Heart right ventricle (tissue), 16 donors: ENCODE measurements at regions not wholly inside any gene's neighbourhood (a gene's known extent, or its start where the extent isn't known, plus 50 kb on each side); places are given as distances from the start of the nearest gene placed in this dataset.

ENCODE experiments used
- ATAC-seq, 8 donors: fragments of 200-7000 bp; cut with Tn5 transposase; one replicate each; pipeline ENCODE4 v1.9.1; 2020; ENCODE audit warnings: mild to moderate bottlenecking in 8 of 8, moderate library complexity in 8 of 8, moderate number of reproducible peaks in 1 of 8
- DNase-seq, 2 donors: peaks; one replicate each; pipeline ENCODE4 v3.0.0-alpha.2; 2020
- H3K27ac ChIP-seq, 10 donors: fragments of 200-600 bp; sonication (generic) in 2 of 10; one replicate each; pipeline versions ENCODE4 v1.5.0 to v1.8.0; 2020 to 2022; ENCODE audit warnings: mild to moderate bottlenecking in 3 of 10
- H3K27me3 ChIP-seq, 7 donors: fragments of 200-600 bp; one replicate each; pipeline ENCODE4 v1.8.0; 2021 to 2022; ENCODE audit warnings: mild to moderate bottlenecking in 2 of 7
- H3K36me3 ChIP-seq, 9 donors: fragments of 200-600 bp; sonication (generic) in 1 of 9; one replicate each; pipeline versions ENCODE4 v1.5.0 to v1.8.0; 2020 to 2022; ENCODE audit warnings: mild to moderate bottlenecking in 2 of 9
- H3K4me1 ChIP-seq, 9 donors: fragments of 200-600 bp; sonication (generic) in 1 of 9; one replicate each; pipeline versions ENCODE4 v1.5.0 to v1.8.0; 2020 to 2022; ENCODE audit warnings: mild to moderate bottlenecking in 4 of 9
- H3K4me3 ChIP-seq, 10 donors: fragments of 200-600 bp; sonication (generic) in 2 of 10; one replicate each; pipeline versions ENCODE4 v1.5.0 to v1.8.0; 2020 to 2022; ENCODE audit warnings: mild to moderate bottlenecking in 7 of 10, moderate library complexity in 2 of 10
- H3K9me3 ChIP-seq, 11 donors: fragments of 200-600 bp in 10 of 11; sonication (generic) in 2 of 11; one replicate each; pipeline versions ENCODE4 v1.5.0 to v1.8.0; 2013 to 2022; ENCODE audit warnings: mild to moderate bottlenecking in 2 of 11, control low read depth in 1 of 11, moderate library complexity in 1 of 11
- WGBS, 2 donors: extraction: QIAGEN DNeasy Blood & Tissue Kit; methylation state at CpG; one replicate each; pipeline ENCODE4 v1.1.7; 2013; ENCODE audit warnings: inconsistent platforms in 1 of 2; 5-methylcytosine and 5-hydroxymethylcytosine counted together
- intact Hi-C, 10 donors: fragments of 100-400 bp; cut with DNase I; formaldehyde crosslinking; loops; one replicate each; pipeline versions ENCODE4 v1.11.1 to v1.14.2; 2022
- TF ChIP-seq, protein P1 (sequence below), 9 donors: fragments of 200-600 bp; sonication (generic) in 2 of 9; IDR thresholded peaks; one replicate each; pipeline versions ENCODE4 v1.5.0 to v1.8.0; 2021 to 2022; ENCODE audit warnings: antibody characterized with exemption in 9 of 9, mild to moderate bottlenecking in 5 of 9, moderate library complexity in 1 of 9
- donor health status: Arrhythmogenic right ventricular cardiomyopathy.
- donor health status: ischemic (EF 13 %, LVEDD 7.1; RV severe dilation, severe dysfunction).
- donor health status: healthy with polysubstance abuse.
- donor health status: DM: no; HTN: yes; CAD: no.
- donor health status: DM: no; HTN: no; CAD: no.
- donor health status: ischemic (EF 25% LVEDD 6.9; RV normal size, moderate dysfunction).
- donor health status: ischemic (EF 25% LVEDD 5.7; RV mildly dilated, moderate dysfunction).
- donor health status: healthy.
- donor health status: DM: yes; HTN: yes; CAD: no.
- donor health status: Ischemic cardiomyopathy.
- donor health status: ischemic (EF 35%, LVEDD 5.7; RV mildly dilated, moderate dysfunction).
- donor health status: nonischemic (EF 11% LVEDD 7.7; RV severe dilation, severe dysfunction).
- donor health status: DM: yes; HTN: yes; CAD: no.
- donor health status: PGD.
- donor health status: ischemic (EF 29% LVEDD 5.4; RV normal size, mild dysfunction).
- donor health status: nonischemic (EF 23%, LVEDD 6.1; RV moderate dilation, normal function).

DNA sequence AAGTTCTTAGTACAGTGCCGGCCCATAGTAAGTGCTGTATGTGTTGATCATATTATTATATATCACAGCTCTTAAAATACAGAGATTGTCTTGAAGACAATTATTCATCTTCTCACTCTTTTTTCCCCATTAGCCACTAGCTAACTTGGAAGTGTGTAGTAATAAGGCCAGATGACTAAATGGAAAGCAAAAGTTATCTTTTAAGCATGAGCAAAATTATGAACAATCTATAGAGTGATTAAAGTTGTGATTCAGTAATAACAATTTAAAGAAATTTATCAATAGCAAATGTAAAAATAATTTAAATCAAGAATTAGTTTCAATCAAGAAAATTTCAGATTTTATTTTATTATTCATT is 630.9 kb upstream of the TBL1XR1 start:
- no peak for DNase-seq
- intact Hi-C loops = loop anchor here in 1 of 10 donors (10.0 kb wide), 1 partner anchor 247 kb away; no protein-coding TSS in a partner anchor
- Histone ChIP-seq H3K36me3 (no peaks in the 10 kb centered on the region), H3K9me3 (no peaks in the 10 kb centered on the region), H3K4me1 (peaks cover 7 to 38% (median 34%) of the 10 kb centered on the region in 9 donors), H3K27me3 (no peaks in the 10 kb centered on the region), H3K4me3 (no peak overlapping the region), H3K27ac (peak overlapping the region in 1 of 10 donors; percentile 45)
- ATAC-seq = no peak
- 96 to 97% methylated on average over 1 of the region's 1 CpG for WGBS, 2 donors
- TF ChIP-seq, protein P1, sequence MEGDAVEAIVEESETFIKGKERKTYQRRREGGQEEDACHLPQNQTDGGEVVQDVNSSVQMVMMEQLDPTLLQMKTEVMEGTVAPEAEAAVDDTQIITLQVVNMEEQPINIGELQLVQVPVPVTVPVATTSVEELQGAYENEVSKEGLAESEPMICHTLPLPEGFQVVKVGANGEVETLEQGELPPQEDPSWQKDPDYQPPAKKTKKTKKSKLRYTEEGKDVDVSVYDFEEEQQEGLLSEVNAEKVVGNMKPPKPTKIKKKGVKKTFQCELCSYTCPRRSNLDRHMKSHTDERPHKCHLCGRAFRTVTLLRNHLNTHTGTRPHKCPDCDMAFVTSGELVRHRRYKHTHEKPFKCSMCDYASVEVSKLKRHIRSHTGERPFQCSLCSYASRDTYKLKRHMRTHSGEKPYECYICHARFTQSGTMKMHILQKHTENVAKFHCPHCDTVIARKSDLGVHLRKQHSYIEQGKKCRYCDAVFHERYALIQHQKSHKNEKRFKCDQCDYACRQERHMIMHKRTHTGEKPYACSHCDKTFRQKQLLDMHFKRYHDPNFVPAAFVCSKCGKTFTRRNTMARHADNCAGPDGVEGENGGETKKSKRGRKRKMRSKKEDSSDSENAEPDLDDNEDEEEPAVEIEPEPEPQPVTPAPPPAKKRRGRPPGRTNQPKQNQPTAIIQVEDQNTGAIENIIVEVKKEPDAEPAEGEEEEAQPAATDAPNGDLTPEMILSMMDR (IDR thresholded peaks at IDR 0.05) = no peak

DNA sequence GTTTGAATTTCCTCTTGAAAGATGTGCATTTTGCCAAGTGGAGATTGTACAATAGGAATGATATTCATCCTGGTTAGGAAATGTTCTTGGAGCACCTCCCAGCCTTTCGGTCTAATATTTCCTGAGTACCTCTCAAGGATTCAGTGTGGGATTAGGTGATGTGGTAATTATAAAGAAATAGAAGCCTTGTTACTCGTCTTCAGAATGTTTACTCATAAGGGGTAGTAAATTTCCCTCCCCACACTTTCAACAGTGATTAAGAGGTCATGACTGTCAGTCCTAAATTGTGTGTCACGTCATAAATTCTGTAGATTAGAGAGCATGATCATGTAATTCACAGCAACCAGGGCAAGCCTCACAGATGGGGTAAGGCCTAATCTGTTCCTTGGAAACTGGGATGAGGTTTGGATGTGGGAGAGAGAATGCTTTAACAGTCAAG is 633.1 kb upstream of the TBL1XR1 start:
- no peak overlapping the region for H3K4me3 ChIP-seq
- ATAC-seq = peak in 7 of 8 donors; percentile 50 to 89 (median 67)
- H3K27me3 ChIP-seq = no peaks in the 10 kb centered on the region
- DNase-seq = no peak
- intact Hi-C loops = no loop called here
- WGBS, 2 donors = 21 to 25% methylated on average over 3 of the region's 3 CpGs
- H3K4me1 ChIP-seq = peaks cover 3 to 29% (median 19%) of the 10 kb centered on the region in 9 donors
- no peaks in the 10 kb centered on the region for H3K36me3 ChIP-seq
- no peaks in the 10 kb centered on the region for H3K9me3 ChIP-seq
- TF ChIP-seq, protein P1 (IDR thresholded peaks at IDR 0.05) = no peak
- H3K27ac ChIP-seq = peak overlapping the region in 7 of 10 donors; percentile 22 to 70 (median 34)

DNA sequence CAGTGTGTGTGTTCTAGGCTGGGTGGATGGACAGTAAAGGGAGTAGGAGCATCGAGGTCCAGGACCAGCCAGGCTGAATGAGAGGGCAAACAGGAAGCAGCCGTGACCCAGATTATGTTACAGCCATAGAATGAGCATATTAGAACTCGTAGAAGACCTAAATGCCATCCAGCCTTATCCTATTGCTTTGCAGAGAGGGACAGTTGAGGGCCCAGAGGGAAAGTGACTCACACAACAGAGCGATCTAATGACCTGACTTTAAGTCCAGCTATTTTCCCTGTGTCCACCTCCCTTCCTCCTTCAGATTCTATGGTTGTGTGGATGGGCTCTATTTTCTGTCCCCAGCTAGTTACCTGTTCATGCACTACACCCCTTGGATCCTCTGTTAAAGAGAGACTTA is 634.1 kb upstream of the TBL1XR1 start:
- Histone ChIP-seq H3K4me3 (no peak overlapping the region), H3K9me3 (no peaks in the 10 kb centered on the region), H3K27ac (peak overlapping the region in 1 of 10 donors; percentile 27), H3K4me1 (peaks cover 3 to 37% (median 19%) of the 10 kb centered on the region in 9 donors), H3K36me3 (no peaks in the 10 kb centered on the region), H3K27me3 (no peaks in the 10 kb centered on the region)
- intact Hi-C loops = no loop called here
- ATAC-seq = no peak
- DNase-seq = no peak
- TF ChIP-seq, protein P1 (IDR thresholded peaks at IDR 0.05) = no peak
- WGBS, 2 donors = 92 to 96% methylated on average over 4 of the region's 4 CpGs

DNA sequence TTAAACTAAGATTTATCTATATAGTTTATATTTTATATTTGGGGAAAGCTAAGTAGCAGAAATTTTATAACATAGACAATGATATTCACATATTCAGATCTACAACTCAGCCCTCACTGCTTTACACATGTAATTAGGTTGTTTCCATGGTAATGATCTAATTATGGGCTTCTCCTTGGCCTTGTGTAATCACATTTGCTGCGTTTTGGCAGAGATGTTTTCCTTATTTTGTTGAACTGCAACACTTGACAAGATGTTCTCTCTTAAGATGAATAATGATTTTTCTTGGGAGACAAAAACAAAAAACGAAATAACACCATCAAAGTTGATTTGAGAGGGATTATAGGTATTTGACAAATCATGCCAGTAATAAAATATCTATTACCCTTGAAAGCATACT is 635.6 kb upstream of the TBL1XR1 start:
- no peak for DNase-seq
- peak in 3 of 8 donors; percentile 17 to 62 (median 53) for ATAC-seq
- intact Hi-C loops = no loop called here
- H3K36me3 ChIP-seq = no peaks in the 10 kb centered on the region
- no peaks in the 10 kb centered on the region for H3K9me3 ChIP-seq
- peak overlapping the region in 1 of 10 donors; percentile 17 for H3K27ac ChIP-seq
- no peak overlapping the region for H3K4me3 ChIP-seq
- 43 to 52% methylated on average over 2 of the region's 2 CpGs for WGBS, 2 donors
- H3K4me1 ChIP-seq = peaks cover 3 to 28% (median 21%) of the 10 kb centered on the region in 9 donors
- no peaks in the 10 kb centered on the region for H3K27me3 ChIP-seq
- TF ChIP-seq, protein P1 (IDR thresholded peaks at IDR 0.05) = no peak
